ENCODE measurements at regions not wholly inside any gene's neighbourhood (a gene's known extent, or its start where the extent isn't known, plus 50 kb on each side); places are given as distances from the start of the nearest gene placed in this dataset.

DNA sequence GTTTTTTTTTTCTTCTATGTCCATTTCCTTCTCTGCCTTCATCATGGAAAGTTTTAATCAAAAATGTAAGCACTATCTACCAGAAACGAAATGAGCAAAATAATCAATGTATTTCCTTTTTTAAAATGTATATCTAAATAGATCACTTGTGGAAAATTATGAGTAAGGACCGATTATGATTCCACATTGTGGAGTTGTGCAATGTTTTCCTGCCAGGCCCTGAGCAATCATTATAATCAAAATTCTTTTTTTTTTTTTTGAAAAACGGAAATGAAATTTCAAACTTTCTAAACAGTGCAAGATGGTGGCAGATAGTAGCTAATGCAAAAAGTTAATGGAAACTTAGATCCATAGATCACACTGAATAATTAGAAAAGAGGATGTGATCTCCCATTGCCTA, 1074.6 kb upstream of the TMEM132C start:
- TF ChIP-seq, protein P1, sequence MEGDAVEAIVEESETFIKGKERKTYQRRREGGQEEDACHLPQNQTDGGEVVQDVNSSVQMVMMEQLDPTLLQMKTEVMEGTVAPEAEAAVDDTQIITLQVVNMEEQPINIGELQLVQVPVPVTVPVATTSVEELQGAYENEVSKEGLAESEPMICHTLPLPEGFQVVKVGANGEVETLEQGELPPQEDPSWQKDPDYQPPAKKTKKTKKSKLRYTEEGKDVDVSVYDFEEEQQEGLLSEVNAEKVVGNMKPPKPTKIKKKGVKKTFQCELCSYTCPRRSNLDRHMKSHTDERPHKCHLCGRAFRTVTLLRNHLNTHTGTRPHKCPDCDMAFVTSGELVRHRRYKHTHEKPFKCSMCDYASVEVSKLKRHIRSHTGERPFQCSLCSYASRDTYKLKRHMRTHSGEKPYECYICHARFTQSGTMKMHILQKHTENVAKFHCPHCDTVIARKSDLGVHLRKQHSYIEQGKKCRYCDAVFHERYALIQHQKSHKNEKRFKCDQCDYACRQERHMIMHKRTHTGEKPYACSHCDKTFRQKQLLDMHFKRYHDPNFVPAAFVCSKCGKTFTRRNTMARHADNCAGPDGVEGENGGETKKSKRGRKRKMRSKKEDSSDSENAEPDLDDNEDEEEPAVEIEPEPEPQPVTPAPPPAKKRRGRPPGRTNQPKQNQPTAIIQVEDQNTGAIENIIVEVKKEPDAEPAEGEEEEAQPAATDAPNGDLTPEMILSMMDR (IDR thresholded peaks at IDR 0.05; ENCODE audit: insufficient read depth, low read length, poor library complexity, severe bottlenecking) = no peak
- no peak for TF ChIP-seq EZH2phosphoT487 (conservative IDR thresholded peaks at IDR 0.05; ENCODE audit: low read length)
